ENCODE measurements at regions not wholly inside any gene's neighbourhood (a gene's known extent, or its start where the extent isn't known, plus 50 kb on each side); places are given as distances from the start of the nearest gene placed in this dataset.

GRCh38 chr2:105604938-105605337 lies 139.8 kb upstream of the NCK2 start:
- Histone ChIP-seq H4K91ac (ENCODE audit: insufficient read depth, low read depth, low read length) (no peak overlapping the region), H3K4me1 (ENCODE audit: control insufficient read depth, insufficient read depth, low read length) (no peaks in the 10 kb centered on the region), H3K27ac (ENCODE audit: insufficient read depth, low read length) (no peak overlapping the region), H3K4me2 (ENCODE audit: low read depth, low read length) (no peak overlapping the region), H3K36me3 (ENCODE audit: control insufficient read depth, insufficient read depth, low read length) (no peaks in the 10 kb centered on the region), H2BK20ac (ENCODE audit: low read depth, low read length) (no peak overlapping the region), H2AK5ac (ENCODE audit: low read depth, low read length) (no peak overlapping the region), H3K14ac (replicated peaks; ENCODE audit: low read depth, low read length) (no peak overlapping the region), H2BK120ac (ENCODE audit: low read depth, low read length) (no peak overlapping the region), H2BK5ac (ENCODE audit: low read depth, low read length, poor library complexity, severe bottlenecking) (no peak overlapping the region), H2BK15ac (ENCODE audit: low read depth, low read length) (no peak overlapping the region), H2AK9ac (replicated peaks; ENCODE audit: low read depth, low read length, poor library complexity) (no peak overlapping the region), H3K9me1 (ENCODE audit: insufficient read depth, low read length) (no peaks in the 10 kb centered on the region), H4K8ac (ENCODE audit: low read depth in 2 of 2, low read length in 2 of 2) (no peak overlapping the region), H3K79me1 (ENCODE audit: low read depth in 1 of 2, low read length in 2 of 2) (no peaks in the 10 kb centered on the region), H3K4me3 (ENCODE audit: insufficient read depth, low read depth, low read length) (no peak overlapping the region), H3K56ac (ENCODE audit: extremely low read depth, insufficient read depth, low read length) (no peak overlapping the region), H3K27me3 (ENCODE audit: control insufficient read depth, insufficient read depth, low read length) (peaks cover 12% of the 10 kb centered on the region), H4K5ac (ENCODE audit: low read depth, low read length) (no peak overlapping the region), H3K9ac (ENCODE audit: low read depth, low read length) (no peak overlapping the region), H3K9me3 (ENCODE audit: control insufficient read depth, insufficient read depth, low read length) (no peaks in the 10 kb centered on the region), H3K23ac (ENCODE audit: low read depth, low read length) (no peak overlapping the region), H3K18ac (ENCODE audit: low read depth, low read length) (no peak overlapping the region), H3K4ac (ENCODE audit: low read depth, low read length) (no peak overlapping the region), H2AFZ (replicated peaks; ENCODE audit: low read length, poor library complexity) (no peak overlapping the region), H4K20me1 (ENCODE audit: insufficient read depth, low read length) (no peaks in the 10 kb centered on the region)
- WGBS, 2 experiments (ENCODE audit: extremely low coverage in 2 of 2, insufficient read length in 1 of 2), result no CpG with 5 or more reads among the region's 3 CpGs
- TF ChIP-seq FOS (IDR thresholded peaks at IDR 0.05; ENCODE audit: low read depth, low read length) (no peak), BHLHE40 (IDR thresholded peaks at IDR 0.05; ENCODE audit: low read depth, low read length) (no peak), ELK1 (IDR thresholded peaks at IDR 0.05; ENCODE audit: borderline replicate concordance, low read depth, low read length) (no peak), CHD1 (IDR thresholded peaks at IDR 0.05; ENCODE audit: low read depth, low read length) (no peak)
- POLR2A ChIA-PET (ENCODE audit: unreplicated experiment), result no interaction called here
- intact Hi-C loops (cut with micrococcal nuclease) (no loop called here), in situ Hi-C loops (cut with MboI; ENCODE audit: low sequenced_read_pairs) (no loop called here), dilution Hi-C loops (cut with HindIII; ENCODE audit: low sequenced_read_pairs, unreplicated experiment) (no loop called here)
- BruUV-seq (replicated peaks), result no TSS peak
- CTCF ChIA-PET, result no interaction called here
- no peak for DNase-seq
- no peak for ATAC-seq (ENCODE audit: low read depth)
